Adrenal gland (tissue), 9 donors: ENCODE measurements at regions not wholly inside any gene's neighbourhood (a gene's known extent, or its start where the extent isn't known, plus 50 kb on each side); places are given as distances from the start of the nearest gene placed in this dataset.

Experiments used
- DNase-seq, 7 donors: peaks; one replicate each; pipeline ENCODE4 v3.0.0-alpha.2; 2019 to 2020
- H3K27ac ChIP-seq, 5 donors: fragments of 200-600 bp; sonication (generic) in 4 of 5; 1 replicate in 3 of 5; 2 replicates in 2 of 5; pipeline versions ENCODE4 v1.5.1 to v1.8.0; 2016 to 2020; ENCODE audit warnings: mild to moderate bottlenecking in 1 of 5
- H3K27me3 ChIP-seq: fragments of 200-600 bp; 2 replicates; pipeline ENCODE4 v1.8.0; 2021
- H3K36me3 ChIP-seq, 2 donors: fragments of 200-600 bp; replicated peaks in 1 of 2; 1 replicate in 1 of 2; 2 replicates in 1 of 2; pipeline versions ENCODE4 v1.5.1 to v1.8.0; 2018 to 2022
- H3K4me1 ChIP-seq, 2 donors: fragments of 200-600 bp; replicated peaks in 1 of 2; 1 replicate in 1 of 2; 2 replicates in 1 of 2; pipeline versions ENCODE4 v1.5.1 to v1.8.0; 2018 to 2021
- H3K4me3 ChIP-seq, 4 donors: fragments of 200-600 bp; sonication (generic) in 3 of 4; one replicate each; pipeline ENCODE4 v1.5.1; 2016 to 2018
- H3K9me3 ChIP-seq, 3 donors: fragments of 200-600 bp; sonication (generic) in 1 of 3; replicated peaks in 1 of 3; 1 replicate in 2 of 3; 2 replicates in 1 of 3; pipeline versions ENCODE4 v1.5.1 to v1.8.0; 2016 to 2021
- POLR2A ChIP-seq, 2 donors: fragments of 450-650 bp; IDR thresholded peaks; one replicate each; pipeline ENCODE4 v1.6.1; 2017; ENCODE audit warnings: antibody characterized with exemption in 2 of 2, mild to moderate bottlenecking in 2 of 2, moderate library complexity in 1 of 2
- WGBS, 4 donors: extraction: QIAGEN DNeasy Blood & Tissue Kit in 2 of 4; methylation state at CpG; one replicate each; pipeline versions ENCODE4 v1.1.5 to v1.1.7; 2013 to 2017; 5-methylcytosine and 5-hydroxymethylcytosine counted together
- intact Hi-C, 2 donors: fragments of 100-400 bp; cut with DNase I; formaldehyde crosslinking; loops; one replicate each; pipeline versions ENCODE4 v1.14.1 to v1.15.0; 2022 to 2023
- TF ChIP-seq, protein P1 (sequence below), 6 experiments: fragments of 450-650 bp in 4 of 6; fragments of 200-600 bp in 2 of 6; sonication (generic) in 1 of 6; IDR thresholded peaks; 1 replicate in 5 of 6; 2 replicates in 1 of 6; pipeline versions ENCODE4 v1.5.1 to v1.8.0; 2016 to 2021; ENCODE audit warnings: antibody characterized with exemption in 6 of 6, mild to moderate bottlenecking in 2 of 6, moderate library complexity in 1 of 6
- donor health status: healthy with polysubstance abuse.
- donor health status: Bipolar disorder and iron deficiency.
- donor health status: DM: yes; HTN: yes; CAD: no.
- donor health status: DM: no; HTN: no; CAD: no.
- donor health status: DM: no; HTN: no; CAD: no.

- no peak for DNase-seq
- Histone ChIP-seq H3K36me3 (no peaks in the 10 kb centered on the region), H3K4me3 (no peak overlapping the region), H3K27me3 (no peaks in the 10 kb centered on the region), H3K4me1 (no peaks in the 10 kb centered on the region), H3K9me3 (no peaks in the 10 kb centered on the region), H3K27ac (no peak overlapping the region)
- TF ChIP-seq, protein P1, sequence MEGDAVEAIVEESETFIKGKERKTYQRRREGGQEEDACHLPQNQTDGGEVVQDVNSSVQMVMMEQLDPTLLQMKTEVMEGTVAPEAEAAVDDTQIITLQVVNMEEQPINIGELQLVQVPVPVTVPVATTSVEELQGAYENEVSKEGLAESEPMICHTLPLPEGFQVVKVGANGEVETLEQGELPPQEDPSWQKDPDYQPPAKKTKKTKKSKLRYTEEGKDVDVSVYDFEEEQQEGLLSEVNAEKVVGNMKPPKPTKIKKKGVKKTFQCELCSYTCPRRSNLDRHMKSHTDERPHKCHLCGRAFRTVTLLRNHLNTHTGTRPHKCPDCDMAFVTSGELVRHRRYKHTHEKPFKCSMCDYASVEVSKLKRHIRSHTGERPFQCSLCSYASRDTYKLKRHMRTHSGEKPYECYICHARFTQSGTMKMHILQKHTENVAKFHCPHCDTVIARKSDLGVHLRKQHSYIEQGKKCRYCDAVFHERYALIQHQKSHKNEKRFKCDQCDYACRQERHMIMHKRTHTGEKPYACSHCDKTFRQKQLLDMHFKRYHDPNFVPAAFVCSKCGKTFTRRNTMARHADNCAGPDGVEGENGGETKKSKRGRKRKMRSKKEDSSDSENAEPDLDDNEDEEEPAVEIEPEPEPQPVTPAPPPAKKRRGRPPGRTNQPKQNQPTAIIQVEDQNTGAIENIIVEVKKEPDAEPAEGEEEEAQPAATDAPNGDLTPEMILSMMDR (IDR thresholded peaks at IDR 0.05): no peak
- intact Hi-C loops: no loop called here
- whole genome bisulfite sequencing, 4 donors: 95 to 100% (median 98%) methylated on average over 1 of the region's 1 CpG
Measured at GRCh38 chrX:74160358-74160757, 143.6 kb upstream of the ZCCHC13 start.

- no peaks in the 10 kb centered on the region for H3K4me1 ChIP-seq
- intact Hi-C loops: no loop called here
- no peak for TF ChIP-seq POLR2A (IDR thresholded peaks at IDR 0.05)
- TF ChIP-seq, protein P1 (IDR thresholded peaks at IDR 0.05): no peak
- DNase-seq: no peak
- no peak overlapping the region for H3K4me3 ChIP-seq
- no peaks in the 10 kb centered on the region for H3K36me3 ChIP-seq
- no peaks in the 10 kb centered on the region for H3K27me3 ChIP-seq
- no peaks in the 10 kb centered on the region for H3K9me3 ChIP-seq
- H3K27ac ChIP-seq: no peak overlapping the region
Measured at GRCh38 chrX:74147439-74147838, 156.5 kb upstream of the ZCCHC13 start.

DNA sequence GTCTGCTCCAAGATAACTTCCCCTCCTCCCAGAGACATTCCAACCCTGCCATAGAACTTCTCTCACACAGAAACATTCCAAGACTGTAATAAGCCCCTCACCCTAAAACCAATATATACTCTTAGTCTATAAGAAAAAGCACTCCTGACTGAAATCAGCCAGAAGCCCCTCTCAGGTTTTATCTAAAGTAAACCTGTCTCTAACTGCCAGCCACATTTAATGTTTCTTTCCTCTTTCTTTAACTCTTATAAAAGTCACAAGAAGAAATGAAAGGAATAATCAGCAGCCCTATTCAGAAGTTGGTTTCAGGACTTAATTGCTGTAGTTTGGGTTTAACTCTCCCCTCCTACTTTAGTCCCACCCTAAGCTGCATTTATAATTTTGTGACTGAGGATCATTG is 165.0 kb upstream of the ZCCHC13 start:
- H3K36me3 ChIP-seq: no peaks in the 10 kb centered on the region
- intact Hi-C loops: loop anchor here in 1 of 2 donors (10.0 kb wide), 2 partner anchors 206 to 284 kb away; partner anchors contain the start of gene XIST
- H3K27ac ChIP-seq: no peak overlapping the region
- H3K4me1 ChIP-seq: no peaks in the 10 kb centered on the region
- no peaks in the 10 kb centered on the region for H3K9me3 ChIP-seq
- TF ChIP-seq POLR2A (IDR thresholded peaks at IDR 0.05): no peak
- TF ChIP-seq, protein P1 (IDR thresholded peaks at IDR 0.05): no peak
- no peak for DNase-seq
- H3K27me3 ChIP-seq: peaks cover 3% of the 10 kb centered on the region
- H3K4me3 ChIP-seq: no peak overlapping the region

GRCh38 chrX:74133156-74133796 is 170.7 kb upstream of the ZCCHC13 start:
- DNase-seq: peak in 5 of 7 donors; percentile 8 to 31 (median 27)
- Histone ChIP-seq H3K4me3 (no peak overlapping the region), H3K27ac (no peak overlapping the region), H3K9me3 (no peaks in the 10 kb centered on the region), H3K4me1 (no peaks in the 10 kb centered on the region), H3K27me3 (no peaks in the 10 kb centered on the region), H3K36me3 (no peaks in the 10 kb centered on the region)
- intact Hi-C loops: loop anchor here in 1 of 2 donors (10.0 kb wide), 2 partner anchors 212 to 278 kb away; partner anchors contain the start of gene XIST
- WGBS, 4 donors: 20 to 33% (median 27%) methylated on average over 5 of the region's 5 CpGs
- TF ChIP-seq, protein P1 (IDR thresholded peaks at IDR 0.05): peak; percentile 61 to 86 (median 75)
- TF ChIP-seq POLR2A (IDR thresholded peaks at IDR 0.05): no peak
